ENCODE measurements at regions not wholly inside any gene's neighbourhood (a gene's known extent, or its start where the extent isn't known, plus 50 kb on each side); places are given as distances from the start of the nearest gene placed in this dataset.
"Not testable (repeated sequence)": the region's sequence is repeated elsewhere in the genome, so short reads cannot be mapped to it uniquely, and the experiment has no call there.

GRCh38 chr1:234768171-234768568 is 158.2 kb upstream of the IRF2BP2 start:
- Histone ChIP-seq H3K4me1 (ENCODE audit: insufficient read depth, low read length) (peaks cover 70% of the 10 kb centered on the region), H3K9me3 (ENCODE audit: low read depth, low read length) (no peaks in the 10 kb centered on the region), H3K4me3 (ENCODE audit: low read length) (no peak overlapping the region), H3K27me3 (ENCODE audit: insufficient read depth, low read length) (no peaks in the 10 kb centered on the region)

GRCh38 chr1:234765672-234766071 is 155.7 kb upstream of the IRF2BP2 start:
- H3K4me1 ChIP-seq (ENCODE audit: insufficient read depth, low read length), result peaks cover 51% of the 10 kb centered on the region
- no peak overlapping the region for H3K4me3 ChIP-seq (ENCODE audit: low read length)
- H3K27me3 ChIP-seq (ENCODE audit: insufficient read depth, low read length), result no peaks in the 10 kb centered on the region
- H3K9me3 ChIP-seq (ENCODE audit: low read depth, low read length), result no peaks in the 10 kb centered on the region

- Histone ChIP-seq H3K4me1 (ENCODE audit: insufficient read depth, low read length) (peaks cover 50% of the 10 kb centered on the region), H3K9me3 (ENCODE audit: low read depth, low read length) (no peaks in the 10 kb centered on the region)
These were observed 155.2 kb upstream of the IRF2BP2 start for GRCh38 chr1:234765181-234765580.

GRCh38 chr1:234763910-234764309 is 153.9 kb upstream of the IRF2BP2 start:
- Histone ChIP-seq H3K4me3 (ENCODE audit: low read length) (no peak overlapping the region), H3K27me3 (ENCODE audit: insufficient read depth, low read length) (no peaks in the 10 kb centered on the region), H3K9me3 (ENCODE audit: low read depth, low read length) (no peaks in the 10 kb centered on the region), H3K4me1 (ENCODE audit: insufficient read depth, low read length) (peaks cover 50% of the 10 kb centered on the region)

More at GRCh38 chr1:234765181-234765580, 155.2 kb upstream of the IRF2BP2 start:
- no peak overlapping the region for H3K4me3 ChIP-seq (ENCODE audit: low read length)
- H3K27me3 ChIP-seq (ENCODE audit: insufficient read depth, low read length), result no peaks in the 10 kb centered on the region

GRCh38 chr1:234763367-234763766 is 153.4 kb upstream of the IRF2BP2 start:
- Histone ChIP-seq H3K4me1 (ENCODE audit: insufficient read depth, low read length) (peaks cover 50% of the 10 kb centered on the region), H3K4me3 (ENCODE audit: low read length) (no peak overlapping the region), H3K9me3 (ENCODE audit: low read depth, low read length) (no peaks in the 10 kb centered on the region), H3K27me3 (ENCODE audit: insufficient read depth, low read length) (no peaks in the 10 kb centered on the region)

- H3K4me1 ChIP-seq (ENCODE audit: insufficient read depth, low read length), result peaks cover 46% of the 10 kb centered on the region
- not testable (repeated sequence) for H3K4me3 ChIP-seq (ENCODE audit: low read length); H3K9me3 ChIP-seq (ENCODE audit: low read depth, low read length); H3K27me3 ChIP-seq (ENCODE audit: insufficient read depth, low read length)
These were observed 152.1 kb upstream of the IRF2BP2 start for GRCh38 chr1:234762127-234762526.

- Histone ChIP-seq H3K4me3 (ENCODE audit: low read length) (no peak overlapping the region), H3K9me3 (ENCODE audit: low read depth, low read length) (no peaks in the 10 kb centered on the region), H3K4me1 (ENCODE audit: insufficient read depth, low read length) (peaks cover 62% of the 10 kb centered on the region), H3K27me3 (ENCODE audit: insufficient read depth, low read length) (no peaks in the 10 kb centered on the region)
These were observed 150.3 kb upstream of the IRF2BP2 start for GRCh38 chr1:234760303-234760723.

GRCh38 chr1:234759888-234760287 is 149.9 kb upstream of the IRF2BP2 start:
- no peaks in the 10 kb centered on the region for H3K27me3 ChIP-seq (ENCODE audit: insufficient read depth, low read length)
- peaks cover 66% of the 10 kb centered on the region for H3K4me1 ChIP-seq (ENCODE audit: insufficient read depth, low read length)

GRCh38 chr1:234758851-234759250 is 148.9 kb upstream of the IRF2BP2 start:
- Histone ChIP-seq H3K27me3 (ENCODE audit: insufficient read depth, low read length) (no peaks in the 10 kb centered on the region), H3K4me1 (ENCODE audit: insufficient read depth, low read length) (peaks cover 60% of the 10 kb centered on the region), H3K9me3 (ENCODE audit: low read depth, low read length) (no peaks in the 10 kb centered on the region), H3K4me3 (ENCODE audit: low read length) (no peak overlapping the region)

More at GRCh38 chr1:234759888-234760287, 149.9 kb upstream of the IRF2BP2 start:
- Histone ChIP-seq H3K9me3 (ENCODE audit: low read depth, low read length) (no peaks in the 10 kb centered on the region), H3K4me3 (ENCODE audit: low read length) (no peak overlapping the region)

GRCh38 chr1:234756857-234757256 is 146.9 kb upstream of the IRF2BP2 start:
- Histone ChIP-seq H3K4me1 (ENCODE audit: insufficient read depth, low read length) (peaks cover 53% of the 10 kb centered on the region), H3K27me3 (ENCODE audit: insufficient read depth, low read length) (no peaks in the 10 kb centered on the region), H3K9me3 (ENCODE audit: low read depth, low read length) (no peaks in the 10 kb centered on the region), H3K4me3 (ENCODE audit: low read length) (no peak overlapping the region)

GRCh38 chr1:234756066-234756774 is 146.2 kb upstream of the IRF2BP2 start:
- no peak overlapping the region for H3K4me3 ChIP-seq (ENCODE audit: low read length)
- H3K27me3 ChIP-seq (ENCODE audit: insufficient read depth, low read length), result no peaks in the 10 kb centered on the region
- H3K9me3 ChIP-seq (ENCODE audit: low read depth, low read length), result no peaks in the 10 kb centered on the region
- peaks cover 51% of the 10 kb centered on the region for H3K4me1 ChIP-seq (ENCODE audit: insufficient read depth, low read length)

- peaks cover 45% of the 10 kb centered on the region for H3K4me1 ChIP-seq (ENCODE audit: insufficient read depth, low read length)
- no peaks in the 10 kb centered on the region for H3K9me3 ChIP-seq (ENCODE audit: low read depth, low read length)
- H3K27me3 ChIP-seq (ENCODE audit: insufficient read depth, low read length), result no peaks in the 10 kb centered on the region
- H3K4me3 ChIP-seq (ENCODE audit: low read length), result no peak overlapping the region
These were observed 145.5 kb upstream of the IRF2BP2 start for GRCh38 chr1:234755449-234755863.

GRCh38 chr1:234753979-234754378 is 144.0 kb upstream of the IRF2BP2 start:
- Histone ChIP-seq H3K4me3 (ENCODE audit: low read length) (no peak overlapping the region), H3K9me3 (ENCODE audit: low read depth, low read length) (no peaks in the 10 kb centered on the region), H3K4me1 (ENCODE audit: insufficient read depth, low read length) (peaks cover 31% of the 10 kb centered on the region), H3K27me3 (ENCODE audit: insufficient read depth, low read length) (no peaks in the 10 kb centered on the region)

- Histone ChIP-seq H3K9me3 (ENCODE audit: low read depth, low read length) (no peaks in the 10 kb centered on the region), H3K4me3 (ENCODE audit: low read length) (no peak overlapping the region), H3K4me1 (ENCODE audit: insufficient read depth, low read length) (peaks cover 20% of the 10 kb centered on the region), H3K27me3 (ENCODE audit: insufficient read depth, low read length) (no peaks in the 10 kb centered on the region)
These were observed 142.9 kb upstream of the IRF2BP2 start for GRCh38 chr1:234752927-234753326.

GRCh38 chr1:234751678-234752077 is 141.7 kb upstream of the IRF2BP2 start:
- H3K4me1 ChIP-seq (ENCODE audit: insufficient read depth, low read length), result peaks cover 22% of the 10 kb centered on the region
- no peak overlapping the region for H3K4me3 ChIP-seq (ENCODE audit: low read length)
- no peaks in the 10 kb centered on the region for H3K27me3 ChIP-seq (ENCODE audit: insufficient read depth, low read length)
- H3K9me3 ChIP-seq (ENCODE audit: low read depth, low read length), result no peaks in the 10 kb centered on the region
